Hematopoietic multipotent progenitor cell treated with erythropoietin and hydrocortisone succinate and interleukin-3 and kit ligand, for 6 days (in vitro differentiated cells): ENCODE measurements at regions not wholly inside any gene's neighbourhood (a gene's known extent, or its start where the extent isn't known, plus 50 kb on each side); places are given as distances from the start of the nearest gene placed in this dataset.
A peak's percentile ranks its signal among the peaks of the same experiment; 100 is the strongest.

Experiments
- DNase-seq: peaks from one replicate; pipeline ENCODE4 v3.0.0-alpha.2; 2015

- no peak for DNase-seq
Observed at GRCh38 chr4:136007991-136008390, 1524.3 kb downstream of the PCDH18 start.

GRCh38 chr4:136002316-136002715 lies 1530.0 kb downstream of the PCDH18 start:
- no peak for DNase-seq

GRCh38 chr4:136001791-136002190 lies 1530.5 kb downstream of the PCDH18 start:
- DNase-seq, result no peak

- no peak for DNase-seq
Observed at GRCh38 chr4:136000246-136000645, 1532.0 kb downstream of the PCDH18 start.

- DNase-seq, result no peak
Observed at GRCh38 chr4:135994360-135994759, 1537.9 kb downstream of the PCDH18 start.

GRCh38 chr4:135976860-135977259 lies 1555.4 kb downstream of the PCDH18 start:
- no peak for DNase-seq

GRCh38 chr4:135966936-135967335 lies 1565.4 kb downstream of the PCDH18 start:
- DNase-seq, result no peak

GRCh38 chr4:135963009-135963408 lies 1569.3 kb downstream of the PCDH18 start:
- DNase-seq, result no peak

- no peak for DNase-seq
Observed at GRCh38 chr4:135949931-135950330, 1582.4 kb downstream of the PCDH18 start.

- DNase-seq, result no peak
Observed at GRCh38 chr4:135948797-135949196, 1583.5 kb downstream of the PCDH18 start.

GRCh38 chr4:135941671-135942070 lies 1590.6 kb downstream of the PCDH18 start:
- DNase-seq, result no peak

GRCh38 chr4:135934026-135934425 lies 1598.3 kb downstream of the PCDH18 start:
- no peak for DNase-seq

- DNase-seq, result no peak
Observed at GRCh38 chr4:135927651-135928050, 1604.6 kb downstream of the PCDH18 start.

- no peak for DNase-seq
Observed at GRCh38 chr4:135921081-135921480, 1611.2 kb downstream of the PCDH18 start.

GRCh38 chr4:135917011-135917410 lies 1615.3 kb downstream of the PCDH18 start:
- DNase-seq, result no peak

- DNase-seq, result no peak
Observed at GRCh38 chr4:135900956-135901355, 1631.3 kb downstream of the PCDH18 start.

- DNase-seq, result peak; percentile 23
Observed at GRCh38 chr4:135864304-135864703, 1662.7 kb upstream of the PABPC4L start.

- no peak for DNase-seq
Observed at GRCh38 chr4:135840781-135841180, 1639.2 kb upstream of the PABPC4L start.

GRCh38 chr4:135839712-135840111 lies 1638.1 kb upstream of the PABPC4L start:
- no peak for DNase-seq

- DNase-seq, result no peak
Observed at GRCh38 chr4:135838889-135839288, 1637.3 kb upstream of the PABPC4L start.

GRCh38 chr4:135834471-135834870 lies 1632.9 kb upstream of the PABPC4L start:
- no peak for DNase-seq

- DNase-seq, result no peak
Observed at GRCh38 chr4:135833529-135833928, 1631.9 kb upstream of the PABPC4L start.

GRCh38 chr4:135824759-135825296 lies 1623.2 kb upstream of the PABPC4L start:
- DNase-seq, result no peak

GRCh38 chr4:135804785-135805184 lies 1603.2 kb upstream of the PABPC4L start:
- no peak for DNase-seq

GRCh38 chr4:135777361-135777760 lies 1575.8 kb upstream of the PABPC4L start:
- no peak for DNase-seq

- DNase-seq, result no peak
Observed at GRCh38 chr4:135775909-135776308, 1574.3 kb upstream of the PABPC4L start.
